PC-9 (cell line): ENCODE measurements at regions not wholly inside any gene's neighbourhood (a gene's known extent, or its start where the extent isn't known, plus 50 kb on each side); places are given as distances from the start of the nearest gene placed in this dataset.

Experiments
- CTCF ChIP-seq: fragments of 200-600 bp; sonication (generic); conservative IDR thresholded peaks from 2 replicates; pipeline ENCODE4 v1.6.1; 2017; ENCODE audit warnings: mixed run types, antibody characterized with exemption, mild to moderate bottlenecking, moderate library complexity
- EZH2 ChIP-seq: fragments of 200-600 bp; sonication (generic); IDR thresholded peaks from 2 replicates; pipeline ENCODE4 v1.8.0; 2017; ENCODE audit warnings: antibody characterized with exemption, low read depth

GRCh38 chr9:68648164-68648563 is 56.9 kb upstream of the PIP5K1B start:
- TF ChIP-seq CTCF (no peak), EZH2 (no peak)
